ENCODE measurements at regions not wholly inside any gene's neighbourhood (a gene's known extent, or its start where the extent isn't known, plus 50 kb on each side); places are given as distances from the start of the nearest gene placed in this dataset.

DNA sequence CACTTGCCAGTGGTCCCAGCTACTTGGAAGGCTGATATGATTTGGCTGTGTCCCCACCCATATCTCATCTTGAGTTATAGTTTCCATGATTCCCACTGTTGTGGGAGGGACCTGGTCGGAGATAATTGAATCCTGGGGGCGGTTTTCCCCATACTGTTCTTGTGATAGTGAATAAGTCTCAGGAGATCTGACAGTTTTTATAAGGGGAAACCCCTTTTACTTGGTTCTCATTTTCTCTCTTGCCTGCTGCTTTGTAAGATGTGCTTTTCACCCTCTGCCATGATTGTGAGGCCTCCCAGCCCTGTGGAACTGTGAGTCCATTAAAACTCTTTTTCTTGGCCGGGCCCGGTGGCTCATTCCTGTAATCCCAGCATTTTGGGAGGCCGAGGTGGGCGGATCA, 265.4 kb upstream of the SPOPL start:
- no peak for DNase-seq
- H3K27me3 ChIP-seq = no peaks in the 10 kb centered on the region
- no peaks in the 10 kb centered on the region for H3K36me3 ChIP-seq
- H3K9me3 ChIP-seq = no peaks in the 10 kb centered on the region
- TF ChIP-seq POLR2A (IDR thresholded peaks at IDR 0.05) = no peak
- TF ChIP-seq, protein P1, sequence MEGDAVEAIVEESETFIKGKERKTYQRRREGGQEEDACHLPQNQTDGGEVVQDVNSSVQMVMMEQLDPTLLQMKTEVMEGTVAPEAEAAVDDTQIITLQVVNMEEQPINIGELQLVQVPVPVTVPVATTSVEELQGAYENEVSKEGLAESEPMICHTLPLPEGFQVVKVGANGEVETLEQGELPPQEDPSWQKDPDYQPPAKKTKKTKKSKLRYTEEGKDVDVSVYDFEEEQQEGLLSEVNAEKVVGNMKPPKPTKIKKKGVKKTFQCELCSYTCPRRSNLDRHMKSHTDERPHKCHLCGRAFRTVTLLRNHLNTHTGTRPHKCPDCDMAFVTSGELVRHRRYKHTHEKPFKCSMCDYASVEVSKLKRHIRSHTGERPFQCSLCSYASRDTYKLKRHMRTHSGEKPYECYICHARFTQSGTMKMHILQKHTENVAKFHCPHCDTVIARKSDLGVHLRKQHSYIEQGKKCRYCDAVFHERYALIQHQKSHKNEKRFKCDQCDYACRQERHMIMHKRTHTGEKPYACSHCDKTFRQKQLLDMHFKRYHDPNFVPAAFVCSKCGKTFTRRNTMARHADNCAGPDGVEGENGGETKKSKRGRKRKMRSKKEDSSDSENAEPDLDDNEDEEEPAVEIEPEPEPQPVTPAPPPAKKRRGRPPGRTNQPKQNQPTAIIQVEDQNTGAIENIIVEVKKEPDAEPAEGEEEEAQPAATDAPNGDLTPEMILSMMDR (IDR thresholded peaks at IDR 0.05) = no peak
- H3K27ac ChIP-seq = no peak overlapping the region
- H3K4me1 ChIP-seq = no peaks in the 10 kb centered on the region
- H3K4me3 ChIP-seq = no peak overlapping the region
- intact Hi-C loops (cut with DNase I; ENCODE audit: low total_unique reads) = no loop called here

DNA sequence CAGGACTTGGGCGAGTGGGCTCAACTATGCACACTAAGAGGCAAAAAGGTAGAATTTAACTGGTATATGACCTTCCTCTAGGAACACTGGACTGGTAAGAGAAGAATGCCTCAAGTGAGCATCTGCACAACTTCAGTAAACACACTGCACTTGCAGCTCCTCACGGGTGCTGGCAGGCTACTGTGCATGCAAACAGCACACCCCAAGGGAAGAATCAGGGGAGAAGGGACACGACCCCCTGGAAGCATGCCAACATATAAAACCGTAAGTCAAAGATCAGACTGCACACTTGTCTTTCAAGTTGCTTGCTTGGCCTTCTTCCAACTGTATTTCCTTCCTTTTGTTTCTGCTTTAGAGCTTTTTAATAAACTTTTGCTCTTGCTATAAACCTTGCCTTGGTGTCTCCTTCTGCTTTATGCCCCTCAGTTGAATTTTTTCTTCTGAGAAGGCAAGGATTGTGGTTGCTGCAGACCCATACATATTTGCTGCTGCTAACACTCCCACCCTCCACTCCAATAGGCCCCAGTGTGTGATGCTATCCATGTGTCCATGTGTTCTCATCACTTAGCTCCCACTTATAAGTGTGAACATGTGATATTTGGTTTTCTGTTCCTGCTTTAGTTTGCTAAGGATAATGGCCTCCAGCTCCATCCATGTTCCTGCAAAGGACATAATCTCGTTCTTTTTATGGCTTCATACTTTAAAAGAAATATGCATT, 263.7 kb upstream of the SPOPL start:
- Histone ChIP-seq H3K9me3 (no peaks in the 10 kb centered on the region), H3K4me1 (no peaks in the 10 kb centered on the region), H3K27ac (no peak overlapping the region), H3K36me3 (no peaks in the 10 kb centered on the region), H3K4me3 (no peak overlapping the region), H3K27me3 (no peaks in the 10 kb centered on the region)
- TF ChIP-seq POLR2A (IDR thresholded peaks at IDR 0.05) = no peak
- TF ChIP-seq, protein P1 (IDR thresholded peaks at IDR 0.05) = no peak
- no peak for DNase-seq
- intact Hi-C loops (cut with DNase I; ENCODE audit: low total_unique reads) = no loop called here

DNA sequence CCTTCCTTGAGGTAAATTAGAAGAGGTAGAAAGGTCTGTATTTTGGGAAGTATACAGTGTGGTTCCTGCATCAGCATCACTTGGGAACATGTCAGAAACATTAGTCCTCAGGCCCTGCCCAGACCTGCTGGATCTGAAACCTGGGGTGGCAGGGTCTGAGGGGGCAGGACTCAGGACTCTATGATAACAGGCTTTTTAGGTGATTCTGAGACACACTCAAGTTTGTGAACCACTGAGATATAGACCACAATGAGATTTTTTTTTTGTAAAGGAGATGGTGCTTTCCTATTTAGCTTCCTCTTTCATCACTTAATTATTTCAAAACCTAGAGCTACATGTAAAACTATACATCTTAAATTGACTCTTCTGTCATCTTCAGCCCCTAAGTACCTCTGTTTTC, 262.7 kb upstream of the SPOPL start:
- no peak for TF ChIP-seq POLR2A (IDR thresholded peaks at IDR 0.05)
- TF ChIP-seq, protein P1 (IDR thresholded peaks at IDR 0.05) = no peak
- Histone ChIP-seq H3K27ac (no peak overlapping the region), H3K9me3 (no peaks in the 10 kb centered on the region), H3K4me3 (no peak overlapping the region), H3K36me3 (no peaks in the 10 kb centered on the region), H3K4me1 (no peaks in the 10 kb centered on the region), H3K27me3 (no peaks in the 10 kb centered on the region)
- no peak for DNase-seq
- intact Hi-C loops (cut with DNase I; ENCODE audit: low total_unique reads) = no loop called here

DNA sequence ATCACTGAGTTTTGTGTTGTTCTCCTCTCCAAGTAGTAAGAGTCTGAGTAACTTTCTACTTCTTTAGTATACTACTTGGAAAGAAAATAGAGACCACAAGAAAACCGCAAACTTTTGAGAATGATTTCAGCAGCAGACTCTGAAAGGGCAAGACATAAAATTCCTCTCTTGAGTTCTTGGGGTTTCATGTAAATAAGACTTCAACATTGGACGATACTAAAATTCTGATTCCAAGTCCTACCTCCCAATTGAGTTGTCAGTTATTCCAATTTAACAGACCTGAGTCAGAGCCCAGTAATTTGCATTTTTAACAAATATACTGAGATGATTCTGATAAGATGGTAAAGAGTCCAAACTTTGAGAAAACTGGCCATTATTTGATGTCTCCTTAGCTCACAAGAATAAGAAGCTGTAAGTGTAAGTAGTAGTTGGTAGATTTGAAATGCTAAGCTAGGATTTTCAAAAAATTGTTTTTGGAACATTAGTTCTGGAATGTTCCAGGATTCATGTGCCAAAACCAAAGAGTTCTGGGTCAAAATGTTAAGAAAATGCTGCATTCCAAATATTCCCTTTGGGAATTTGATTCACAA, 261.6 kb upstream of the SPOPL start:
- H3K27ac ChIP-seq = peak overlapping the region; percentile 5 to 7
- no peaks in the 10 kb centered on the region for H3K27me3 ChIP-seq
- no peak overlapping the region for H3K4me3 ChIP-seq
- TF ChIP-seq, protein P1 (IDR thresholded peaks at IDR 0.05) = no peak
- no peak for TF ChIP-seq POLR2A (IDR thresholded peaks at IDR 0.05)
- H3K36me3 ChIP-seq = no peaks in the 10 kb centered on the region
- intact Hi-C loops (cut with DNase I; ENCODE audit: low total_unique reads) = no loop called here
- no peaks in the 10 kb centered on the region for H3K4me1 ChIP-seq
- DNase-seq = no peak
- no peaks in the 10 kb centered on the region for H3K9me3 ChIP-seq

DNA sequence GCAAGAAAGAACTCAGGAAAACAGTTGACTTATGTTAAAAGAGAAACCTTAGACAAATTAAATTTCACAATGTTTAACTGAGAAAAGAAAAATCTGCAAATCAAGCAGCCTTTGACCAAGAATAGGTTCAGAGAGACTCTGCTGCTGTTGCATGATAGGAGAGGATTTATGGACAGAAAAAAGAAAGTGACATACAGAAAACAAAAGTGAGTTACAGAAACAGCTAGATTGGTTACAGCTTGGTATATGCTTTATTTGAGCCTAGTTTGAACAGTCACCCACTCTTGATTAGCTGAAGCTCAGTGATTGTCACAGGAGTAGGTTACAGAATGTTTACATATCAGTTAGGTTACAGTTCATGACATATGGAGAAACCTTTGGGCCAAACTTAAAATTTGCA, 258.2 kb upstream of the SPOPL start:
- H3K4me3 ChIP-seq = no peak overlapping the region
- H3K27me3 ChIP-seq = no peaks in the 10 kb centered on the region
- no peaks in the 10 kb centered on the region for H3K4me1 ChIP-seq
- intact Hi-C loops (cut with DNase I; ENCODE audit: low total_unique reads) = no loop called here
- TF ChIP-seq POLR2A (IDR thresholded peaks at IDR 0.05) = no peak
- TF ChIP-seq, protein P1 (IDR thresholded peaks at IDR 0.05) = no peak
- no peaks in the 10 kb centered on the region for H3K36me3 ChIP-seq
- no peak for DNase-seq
- H3K9me3 ChIP-seq = no peaks in the 10 kb centered on the region
- H3K27ac ChIP-seq = no peak overlapping the region

All from uterus (tissue), 3 donors.